Liver (tissue), 8 donors: ENCODE measurements at regions not wholly inside any gene's neighbourhood (a gene's known extent, or its start where the extent isn't known, plus 50 kb on each side); places are given as distances from the start of the nearest gene placed in this dataset.

Experiments
- DNase-seq: peaks from one replicate; pipeline ENCODE4 v3.0.0-alpha.2; 2017; ENCODE audit warnings: low spot score
- H3K27ac ChIP-seq, 2 donors: one replicate each; pipeline ENCODE4 v1.7.0; 2013; ENCODE audit warnings: inconsistent platforms in 2 of 2, low read length in 2 of 2, control low read depth in 1 of 2, low read depth in 1 of 2, mild to moderate bottlenecking in 1 of 2
- H3K27me3 ChIP-seq, 4 donors: one replicate each; pipeline versions ENCODE4 v1.6.1 to v1.7.0; 2013; ENCODE audit warnings: low read length in 3 of 4, inconsistent platforms in 1 of 4, mild to moderate bottlenecking in 1 of 4, moderate library complexity in 1 of 4; ENCODE audit not compliant: control insufficient read depth in 4 of 4, insufficient read depth in 4 of 4
- H3K36me3 ChIP-seq, 4 donors: one replicate each; pipeline versions ENCODE4 v1.6.1 to v1.7.0; 2013; ENCODE audit warnings: low read length in 3 of 4, mild to moderate bottlenecking in 3 of 4, low read depth in 1 of 4, moderate library complexity in 1 of 4; ENCODE audit not compliant: control insufficient read depth in 4 of 4, insufficient read depth in 3 of 4
- H3K4me1 ChIP-seq, 4 donors: one replicate each; pipeline versions ENCODE4 v1.6.1 to v1.7.0; 2013; ENCODE audit warnings: low read length in 3 of 4, mild to moderate bottlenecking in 3 of 4, moderate library complexity in 1 of 4; ENCODE audit not compliant: control insufficient read depth in 4 of 4, insufficient read depth in 4 of 4
- H3K4me3 ChIP-seq, 3 donors: one replicate each; pipeline versions ENCODE4 v1.6.1 to v1.7.0; 2013; ENCODE audit warnings: low read length in 3 of 3, control low read depth in 1 of 3, low read depth in 1 of 3, mild to moderate bottlenecking in 1 of 3
- H3K9ac ChIP-seq, 2 donors: one replicate each; pipeline ENCODE4 v1.7.0; 2013; ENCODE audit warnings: low read length in 2 of 2, mild to moderate bottlenecking in 2 of 2, moderate library complexity in 2 of 2, control low read depth in 1 of 2, low read depth in 1 of 2
- H3K9me3 ChIP-seq, 4 donors: one replicate each; pipeline versions ENCODE4 v1.6.1 to v1.7.0; 2013; ENCODE audit warnings: low read length in 3 of 4; ENCODE audit not compliant: control insufficient read depth in 4 of 4
- EGR1 ChIP-seq, 2 donors: IDR thresholded peaks; 2 replicates each; pipeline ENCODE4 v1.6.1; 2016 to 2018; ENCODE audit warnings: antibody characterized with exemption in 2 of 2, low read depth in 2 of 2
- FOXA1 ChIP-seq: IDR thresholded peaks from 2 replicates; pipeline ENCODE4 v1.6.1; 2016; ENCODE audit warnings: antibody characterized with exemption
- FOXA2 ChIP-seq: IDR thresholded peaks from 2 replicates; pipeline ENCODE4 v1.6.1; 2016; ENCODE audit warnings: antibody characterized with exemption
- GABPA ChIP-seq, 2 donors: IDR thresholded peaks in 1 of 2; conservative IDR thresholded peaks in 1 of 2; 2 replicates each; pipeline ENCODE4 v1.6.1; 2016; ENCODE audit warnings: antibody characterized with exemption in 2 of 2, mild to moderate bottlenecking in 1 of 2, moderate library complexity in 1 of 2
- HNF4A ChIP-seq, 2 donors: conservative IDR thresholded peaks; 2 replicates each; pipeline ENCODE4 v1.6.1; 2016; ENCODE audit warnings: antibody characterized with exemption in 2 of 2, mild to moderate bottlenecking in 2 of 2
- HNF4G ChIP-seq: IDR thresholded peaks from 2 replicates; pipeline ENCODE4 v1.6.1; 2016; ENCODE audit warnings: antibody characterized with exemption
- JUND ChIP-seq, 2 donors: IDR thresholded peaks; 2 replicates each; pipeline ENCODE4 v1.6.1; 2016; ENCODE audit warnings: antibody characterized with exemption in 2 of 2
- NR2F2 ChIP-seq: IDR thresholded peaks from 2 replicates; pipeline ENCODE4 v1.6.1; 2016; ENCODE audit warnings: antibody characterized with exemption
- RAD21 ChIP-seq, 2 donors: IDR thresholded peaks; 2 replicates each; pipeline ENCODE4 v1.6.1; 2016; ENCODE audit warnings: antibody characterized with exemption in 2 of 2, mild to moderate bottlenecking in 2 of 2
- RXRA ChIP-seq, 2 donors: IDR thresholded peaks; 2 replicates each; pipeline ENCODE4 v1.6.1; 2017 to 2018; ENCODE audit warnings: antibody characterized with exemption in 2 of 2, mild to moderate bottlenecking in 1 of 2
- SP1 ChIP-seq: IDR thresholded peaks from 2 replicates; pipeline ENCODE4 v1.6.1; 2018; ENCODE audit warnings: antibody characterized with exemption, mild to moderate bottlenecking
- TAF1 ChIP-seq: conservative IDR thresholded peaks from 2 replicates; pipeline ENCODE4 v1.6.1; 2016; ENCODE audit warnings: antibody characterized with exemption, mild to moderate bottlenecking
- YY1 ChIP-seq: IDR thresholded peaks from 2 replicates; pipeline ENCODE4 v1.6.1; 2016; ENCODE audit warnings: antibody characterized with exemption, mild to moderate bottlenecking
- WGBS: extraction: QIAGEN DNeasy Blood & Tissue Kit; methylation state at CpG from one replicate; pipeline ENCODE4 v1.1.7; 2013; 5-methylcytosine and 5-hydroxymethylcytosine counted together
- TF ChIP-seq, protein P1 (sequence below): IDR thresholded peaks from 2 replicates; pipeline ENCODE4 v1.6.1; 2016; ENCODE audit warnings: antibody characterized with exemption, mild to moderate bottlenecking
- TF ChIP-seq, protein P2 (sequence below): fragments of 150-350 bp; IDR thresholded peaks from 2 replicates; pipeline ENCODE4 v1.5.1; 2017; ENCODE audit warnings: improper control_type of control experiment, low read depth, low read length; ENCODE audit not compliant: missing input control
- TF ChIP-seq, protein P3 (sequence below): IDR thresholded peaks from 2 replicates; pipeline ENCODE4 v1.6.1; 2016; ENCODE audit warnings: antibody characterized with exemption
- TF ChIP-seq, protein P4 (sequence below): IDR thresholded peaks from 2 replicates; pipeline ENCODE4 v1.6.1; 2016; ENCODE audit warnings: antibody characterized with exemption
- TF ChIP-seq, protein P5 (sequence below): IDR thresholded peaks from 2 replicates; pipeline ENCODE4 v1.6.1; 2016; ENCODE audit warnings: antibody characterized with exemption
- donor health status: healthy.
- donor health status: healthy.
- donor health status: healthy.
- donor health status: healthy.
- donor health status: healthy.

DNA sequence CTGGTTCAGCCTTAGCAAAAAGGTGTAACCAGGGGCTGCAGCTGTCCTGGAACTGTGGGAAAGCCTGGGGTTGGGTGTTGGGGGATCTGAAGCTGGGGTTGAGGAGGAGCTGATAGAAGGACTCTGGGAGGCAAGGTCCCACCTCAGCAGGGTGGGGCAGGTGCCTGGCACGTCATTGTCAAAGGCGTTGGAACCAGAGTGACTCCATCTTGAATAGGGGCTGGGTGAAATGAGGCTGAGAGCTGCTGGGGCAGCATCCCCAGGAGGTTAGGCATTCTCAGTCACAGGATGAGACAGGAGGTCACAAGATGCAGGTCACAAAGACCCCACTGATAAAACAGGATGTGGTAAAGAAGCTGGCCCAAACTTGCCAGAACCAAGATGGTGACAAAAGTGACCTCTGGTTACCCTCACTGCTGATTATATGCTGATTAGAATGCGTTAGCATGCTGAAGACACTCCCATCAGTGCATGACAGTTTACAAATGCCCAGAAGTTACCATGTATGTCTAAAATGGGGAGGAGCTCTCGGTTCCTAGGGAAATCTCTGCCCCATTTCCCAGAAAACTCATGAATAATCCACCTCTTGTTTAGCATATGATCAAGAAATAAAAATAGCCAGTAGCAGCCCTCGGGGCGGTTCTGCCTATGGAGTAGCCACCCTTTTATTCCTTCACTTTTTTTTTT is 85.4 kb downstream of the IER5 start:
- Histone ChIP-seq H3K9me3 (peaks cover 0 to 8% (median 4%) of the 10 kb centered on the region in 4 donors), H3K4me3 (no peak overlapping the region), H3K27ac (no peak overlapping the region), H3K4me1 (no peaks in the 10 kb centered on the region), H3K36me3 (no peaks in the 10 kb centered on the region), H3K27me3 (no peaks in the 10 kb centered on the region), H3K9ac (no peak overlapping the region)
- 75% methylated on average over 6 of the region's 6 CpGs for WGBS
- DNase-seq: no peak
- TF ChIP-seq FOXA1 (no peak), GABPA (IDR thresholded peaks at IDR 0.05 in 1 of 2, conservative IDR thresholded peaks at IDR 0.05 in 1 of 2) (no peak), JUND (IDR thresholded peaks at IDR 0.05) (no peak), RAD21 (IDR thresholded peaks at IDR 0.05) (no peak), FOXA2 (no peak), RXRA (IDR thresholded peaks at IDR 0.05) (no peak), HNF4A (conservative IDR thresholded peaks at IDR 0.05) (no peak), EGR1 (IDR thresholded peaks at IDR 0.05; ENCODE audit: low read depth in 2 of 2) (no peak), NR2F2 (no peak), TAF1 (no peak), SP1 (no peak), YY1 (no peak), HNF4G (no peak)
- TF ChIP-seq, protein P1, sequence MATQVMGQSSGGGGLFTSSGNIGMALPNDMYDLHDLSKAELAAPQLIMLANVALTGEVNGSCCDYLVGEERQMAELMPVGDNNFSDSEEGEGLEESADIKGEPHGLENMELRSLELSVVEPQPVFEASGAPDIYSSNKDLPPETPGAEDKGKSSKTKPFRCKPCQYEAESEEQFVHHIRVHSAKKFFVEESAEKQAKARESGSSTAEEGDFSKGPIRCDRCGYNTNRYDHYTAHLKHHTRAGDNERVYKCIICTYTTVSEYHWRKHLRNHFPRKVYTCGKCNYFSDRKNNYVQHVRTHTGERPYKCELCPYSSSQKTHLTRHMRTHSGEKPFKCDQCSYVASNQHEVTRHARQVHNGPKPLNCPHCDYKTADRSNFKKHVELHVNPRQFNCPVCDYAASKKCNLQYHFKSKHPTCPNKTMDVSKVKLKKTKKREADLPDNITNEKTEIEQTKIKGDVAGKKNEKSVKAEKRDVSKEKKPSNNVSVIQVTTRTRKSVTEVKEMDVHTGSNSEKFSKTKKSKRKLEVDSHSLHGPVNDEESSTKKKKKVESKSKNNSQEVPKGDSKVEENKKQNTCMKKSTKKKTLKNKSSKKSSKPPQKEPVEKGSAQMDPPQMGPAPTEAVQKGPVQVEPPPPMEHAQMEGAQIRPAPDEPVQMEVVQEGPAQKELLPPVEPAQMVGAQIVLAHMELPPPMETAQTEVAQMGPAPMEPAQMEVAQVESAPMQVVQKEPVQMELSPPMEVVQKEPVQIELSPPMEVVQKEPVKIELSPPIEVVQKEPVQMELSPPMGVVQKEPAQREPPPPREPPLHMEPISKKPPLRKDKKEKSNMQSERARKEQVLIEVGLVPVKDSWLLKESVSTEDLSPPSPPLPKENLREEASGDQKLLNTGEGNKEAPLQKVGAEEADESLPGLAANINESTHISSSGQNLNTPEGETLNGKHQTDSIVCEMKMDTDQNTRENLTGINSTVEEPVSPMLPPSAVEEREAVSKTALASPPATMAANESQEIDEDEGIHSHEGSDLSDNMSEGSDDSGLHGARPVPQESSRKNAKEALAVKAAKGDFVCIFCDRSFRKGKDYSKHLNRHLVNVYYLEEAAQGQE: no peak
- TF ChIP-seq, protein P2, sequence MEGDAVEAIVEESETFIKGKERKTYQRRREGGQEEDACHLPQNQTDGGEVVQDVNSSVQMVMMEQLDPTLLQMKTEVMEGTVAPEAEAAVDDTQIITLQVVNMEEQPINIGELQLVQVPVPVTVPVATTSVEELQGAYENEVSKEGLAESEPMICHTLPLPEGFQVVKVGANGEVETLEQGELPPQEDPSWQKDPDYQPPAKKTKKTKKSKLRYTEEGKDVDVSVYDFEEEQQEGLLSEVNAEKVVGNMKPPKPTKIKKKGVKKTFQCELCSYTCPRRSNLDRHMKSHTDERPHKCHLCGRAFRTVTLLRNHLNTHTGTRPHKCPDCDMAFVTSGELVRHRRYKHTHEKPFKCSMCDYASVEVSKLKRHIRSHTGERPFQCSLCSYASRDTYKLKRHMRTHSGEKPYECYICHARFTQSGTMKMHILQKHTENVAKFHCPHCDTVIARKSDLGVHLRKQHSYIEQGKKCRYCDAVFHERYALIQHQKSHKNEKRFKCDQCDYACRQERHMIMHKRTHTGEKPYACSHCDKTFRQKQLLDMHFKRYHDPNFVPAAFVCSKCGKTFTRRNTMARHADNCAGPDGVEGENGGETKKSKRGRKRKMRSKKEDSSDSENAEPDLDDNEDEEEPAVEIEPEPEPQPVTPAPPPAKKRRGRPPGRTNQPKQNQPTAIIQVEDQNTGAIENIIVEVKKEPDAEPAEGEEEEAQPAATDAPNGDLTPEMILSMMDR: no peak
- TF ChIP-seq, protein P3, sequence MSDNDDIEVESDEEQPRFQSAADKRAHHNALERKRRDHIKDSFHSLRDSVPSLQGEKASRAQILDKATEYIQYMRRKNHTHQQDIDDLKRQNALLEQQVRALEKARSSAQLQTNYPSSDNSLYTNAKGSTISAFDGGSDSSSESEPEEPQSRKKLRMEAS: no peak
- TF ChIP-seq, protein P4, sequence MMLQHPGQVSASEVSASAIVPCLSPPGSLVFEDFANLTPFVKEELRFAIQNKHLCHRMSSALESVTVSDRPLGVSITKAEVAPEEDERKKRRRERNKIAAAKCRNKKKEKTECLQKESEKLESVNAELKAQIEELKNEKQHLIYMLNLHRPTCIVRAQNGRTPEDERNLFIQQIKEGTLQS: no peak
- TF ChIP-seq, protein P5, sequence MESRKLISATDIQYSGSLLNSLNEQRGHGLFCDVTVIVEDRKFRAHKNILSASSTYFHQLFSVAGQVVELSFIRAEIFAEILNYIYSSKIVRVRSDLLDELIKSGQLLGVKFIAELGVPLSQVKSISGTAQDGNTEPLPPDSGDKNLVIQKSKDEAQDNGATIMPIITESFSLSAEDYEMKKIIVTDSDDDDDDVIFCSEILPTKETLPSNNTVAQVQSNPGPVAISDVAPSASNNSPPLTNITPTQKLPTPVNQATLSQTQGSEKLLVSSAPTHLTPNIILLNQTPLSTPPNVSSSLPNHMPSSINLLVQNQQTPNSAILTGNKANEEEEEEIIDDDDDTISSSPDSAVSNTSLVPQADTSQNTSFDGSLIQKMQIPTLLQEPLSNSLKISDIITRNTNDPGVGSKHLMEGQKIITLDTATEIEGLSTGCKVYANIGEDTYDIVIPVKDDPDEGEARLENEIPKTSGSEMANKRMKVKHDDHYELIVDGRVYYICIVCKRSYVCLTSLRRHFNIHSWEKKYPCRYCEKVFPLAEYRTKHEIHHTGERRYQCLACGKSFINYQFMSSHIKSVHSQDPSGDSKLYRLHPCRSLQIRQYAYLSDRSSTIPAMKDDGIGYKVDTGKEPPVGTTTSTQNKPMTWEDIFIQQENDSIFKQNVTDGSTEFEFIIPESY: no peak
